DND-41 (cell line): ENCODE measurements at regions not wholly inside any gene's neighbourhood (a gene's known extent, or its start where the extent isn't known, plus 50 kb on each side); places are given as distances from the start of the nearest gene placed in this dataset.
"Not testable (repeated sequence)": the region's sequence is repeated elsewhere in the genome, so short reads cannot be mapped to it uniquely, and the experiment has no call there.

Experiments used
- ATAC-seq: fragments of 200-7000 bp; cut with Tn5 transposase; 3 replicates; pipeline ENCODE4 v1.9.1; 2021; ENCODE audit warnings: low read depth; ENCODE audit not compliant: insufficient read depth
- DNase-seq: peaks from one replicate; pipeline ENCODE4 v3.0.0-alpha.2; 2020
- H2AFZ ChIP-seq: 2 replicates; pipeline ENCODE4 v1.6.0; 2012; ENCODE audit warnings: low read depth, low read length
- H3K27ac ChIP-seq: 2 replicates; pipeline ENCODE4 v1.5.1; 2012; ENCODE audit warnings: low read length, inconsistent platforms
- H3K27me3 ChIP-seq: fragments of 200-600 bp; sonication (generic); 2 replicates; pipeline ENCODE4 v1.6.0; 2012; ENCODE audit warnings: low read length, mild to moderate bottlenecking, inconsistent platforms; ENCODE audit not compliant: insufficient read depth, poor library complexity
- H3K36me3 ChIP-seq: 2 replicates; pipeline ENCODE4 v1.5.1; 2012; ENCODE audit warnings: low read length, inconsistent platforms; ENCODE audit not compliant: insufficient read depth
- H3K4me1 ChIP-seq: 2 replicates; pipeline ENCODE4 v1.5.1; 2012; ENCODE audit warnings: mild to moderate bottlenecking, low read length; ENCODE audit not compliant: insufficient read depth
- H3K4me2 ChIP-seq: 2 replicates; pipeline ENCODE4 v1.6.0; 2012; ENCODE audit warnings: mild to moderate bottlenecking, moderate library complexity, low read length, inconsistent platforms; ENCODE audit not compliant: insufficient read depth
- H3K4me3 ChIP-seq, 2 experiments: fragments of 200-600 bp in 1 of 2; shearing (Covaris generic) in 1 of 2; 2 replicates each; pipeline ENCODE4 v1.5.1; 2012 to 2016; ENCODE audit warnings: inconsistent platforms in 2 of 2, low read length in 2 of 2, mild to moderate bottlenecking in 2 of 2, low read depth in 1 of 2, moderate library complexity in 1 of 2
- H3K79me2 ChIP-seq: 2 replicates; pipeline ENCODE4 v1.6.0; 2012; ENCODE audit warnings: low read length, inconsistent platforms; ENCODE audit not compliant: insufficient read depth
- H3K9ac ChIP-seq: 2 replicates; pipeline ENCODE4 v1.6.0; 2012; ENCODE audit warnings: low read depth, mild to moderate bottlenecking, inconsistent platforms, low read length, moderate library complexity
- H3K9me3 ChIP-seq: 2 replicates; pipeline ENCODE4 v1.5.1; 2012; ENCODE audit warnings: low read length, moderate library complexity, mild to moderate bottlenecking, inconsistent platforms; ENCODE audit not compliant: insufficient read depth, severe bottlenecking
- H4K20me1 ChIP-seq: 2 replicates; pipeline ENCODE4 v1.6.0; 2012; ENCODE audit warnings: low read length; ENCODE audit not compliant: insufficient read depth
- CTCF ChIP-seq: IDR thresholded peaks from 2 replicates; pipeline ENCODE4 v1.5.1; 2012; ENCODE audit warnings: borderline replicate concordance, low read length, moderate library complexity, mild to moderate bottlenecking; ENCODE audit not compliant: poor library complexity, severe bottlenecking; ENCODE audit errors: extremely low read depth
- EZH2 ChIP-seq: IDR thresholded peaks from 3 replicates; pipeline ENCODE4 v1.6.1; 2012; ENCODE audit warnings: borderline replicate concordance, low read depth, mild to moderate bottlenecking, moderate library complexity, low read length, inconsistent platforms; ENCODE audit not compliant: severe bottlenecking

- Histone ChIP-seq H2AFZ (no peak overlapping the region), H4K20me1 (no peaks in the 10 kb centered on the region), H3K27ac (no peak overlapping the region), H3K27me3 (no peaks in the 10 kb centered on the region), H3K9me3 (no peaks in the 10 kb centered on the region), H3K4me1 (no peaks in the 10 kb centered on the region), H3K36me3 (no peaks in the 10 kb centered on the region), H3K4me3 (no peak overlapping the region), H3K4me2 (no peak overlapping the region), H3K9ac (no peak overlapping the region), H3K79me2 (no peaks in the 10 kb centered on the region)
- no peak for DNase-seq
- TF ChIP-seq CTCF (no peak), EZH2 (no peak)
- no peak for ATAC-seq
Measured at GRCh38 chr6:139699911-139700310, 325.5 kb upstream of the CITED2 start.

- Histone ChIP-seq H3K79me2 (no peaks in the 10 kb centered on the region), H3K36me3 (no peaks in the 10 kb centered on the region), H3K4me3 (no peak overlapping the region), H3K9ac (no peak overlapping the region), H3K27ac (no peak overlapping the region), H3K27me3 (no peaks in the 10 kb centered on the region), H3K4me2 (no peak overlapping the region), H3K9me3 (no peaks in the 10 kb centered on the region), H4K20me1 (no peaks in the 10 kb centered on the region), H2AFZ (no peak overlapping the region), H3K4me1 (no peaks in the 10 kb centered on the region)
- no peak for TF ChIP-seq EZH2
- no peak for ATAC-seq
- no peak for DNase-seq
Measured at GRCh38 chr6:139699335-139699734, 324.9 kb upstream of the CITED2 start.

- TF ChIP-seq CTCF (no peak), EZH2 (no peak)
- no peak overlapping the region for H3K27ac ChIP-seq
- H3K4me3 ChIP-seq = no peak overlapping the region
- H3K36me3 ChIP-seq = no peaks in the 10 kb centered on the region
- DNase-seq (no peak), ATAC-seq (no peak)
- no peak overlapping the region for H2AFZ ChIP-seq
- H3K9me3 ChIP-seq = no peaks in the 10 kb centered on the region
- no peaks in the 10 kb centered on the region for H3K79me2 ChIP-seq
- H4K20me1 ChIP-seq = no peaks in the 10 kb centered on the region
- H3K9ac ChIP-seq = no peak overlapping the region
- no peaks in the 10 kb centered on the region for H3K4me1 ChIP-seq
- H3K4me2 ChIP-seq = no peak overlapping the region
- no peaks in the 10 kb centered on the region for H3K27me3 ChIP-seq
Measured at GRCh38 chr6:139698526-139699176, 324.2 kb upstream of the CITED2 start.

- not testable (repeated sequence) for DNase-seq, H3K27me3 ChIP-seq, H3K4me2 ChIP-seq, H4K20me1 ChIP-seq, H3K79me2 ChIP-seq, H3K36me3 ChIP-seq, H3K9me3 ChIP-seq, H3K9ac ChIP-seq, H3K4me3 ChIP-seq, H3K4me1 ChIP-seq, H2AFZ ChIP-seq, H3K27ac ChIP-seq, ATAC-seq
Measured at GRCh38 chr6:139697856-139698255, 323.4 kb upstream of the CITED2 start.

GRCh38 chr6:139696991-139697390 lies 322.5 kb upstream of the CITED2 start:
- H3K4me2 ChIP-seq, H3K79me2 ChIP-seq, H3K27me3 ChIP-seq, ATAC-seq, H3K27ac ChIP-seq, H2AFZ ChIP-seq, H3K9ac ChIP-seq, H3K9me3 ChIP-seq, H3K4me1 ChIP-seq, H4K20me1 ChIP-seq, H3K36me3 ChIP-seq, H3K4me3 ChIP-seq, DNase-seq: not testable (repeated sequence)
